CD8-positive, alpha-beta memory T cell (primary cell): ENCODE measurements at regions not wholly inside any gene's neighbourhood (a gene's known extent, or its start where the extent isn't known, plus 50 kb on each side); places are given as distances from the start of the nearest gene placed in this dataset.
A peak's percentile ranks its signal among the peaks of the same experiment; 100 is the strongest.

Source experiments
- CTCF ChIA-PET: fragments of 350-600 bp; sonication (Branson Sonifier 250); formaldehyde crosslinking; loops from one replicate; lab custom pipeline; 2021; ENCODE audit warnings: antibody characterized with exemption; lab: Charles Lee
- POLR2A ChIA-PET: fragments of 350-600 bp; sonication (Branson Sonifier 250); formaldehyde crosslinking; loops from one replicate; lab custom pipeline; 2021; ENCODE audit warnings: antibody characterized with exemption; lab: Charles Lee
- DNase-seq, 5 donors: peaks; one replicate each; pipeline versions ENCODE4 v3.0.0 to v3.0.0-alpha.2; 2020 to 2022; ENCODE audit warnings: mixed read lengths in 1 of 5
- H3K27ac ChIP-seq: one replicate; pipeline ENCODE4 v1.7.0; 2013; ENCODE audit warnings: low read depth, mild to moderate bottlenecking, low read length, moderate library complexity
- H3K27me3 ChIP-seq: 2 replicates; pipeline ENCODE4 v1.7.0; 2013; ENCODE audit warnings: low read length, mild to moderate bottlenecking; ENCODE audit not compliant: insufficient read depth, poor library complexity, severe bottlenecking
- H3K36me3 ChIP-seq: 2 replicates; pipeline ENCODE4 v1.7.0; 2013; ENCODE audit warnings: mild to moderate bottlenecking, low read length, moderate library complexity; ENCODE audit not compliant: insufficient read depth
- H3K4me1 ChIP-seq: 2 replicates; pipeline ENCODE4 v1.7.0; 2013; ENCODE audit warnings: mild to moderate bottlenecking, low read length, moderate library complexity; ENCODE audit not compliant: insufficient read depth
- H3K4me3 ChIP-seq: 2 replicates; pipeline ENCODE4 v1.7.0; 2013; ENCODE audit warnings: mild to moderate bottlenecking, low read length
- H3K9me3 ChIP-seq: 2 replicates; pipeline ENCODE4 v1.7.0; 2013; ENCODE audit warnings: mild to moderate bottlenecking, low read length
- H3K27ac Mint-ChIP-seq, 8 donors: one replicate each; pipeline ENCODE4 v1.8.0; 2020 to 2021; ENCODE audit warnings: mixed read lengths in 8 of 8, mild to moderate bottlenecking in 6 of 8, inconsistent platforms in 3 of 8, moderate library complexity in 3 of 8
- H3K27me3 Mint-ChIP-seq, 2 donors: one replicate each; pipeline ENCODE4 v1.8.0; 2020 to 2021; ENCODE audit warnings: mixed read lengths in 2 of 2, mild to moderate bottlenecking in 1 of 2, moderate library complexity in 1 of 2
- H3K36me3 Mint-ChIP-seq, 3 donors: one replicate each; pipeline ENCODE4 v1.8.0; 2020 to 2021; ENCODE audit warnings: mixed read lengths in 3 of 3, inconsistent platforms in 1 of 3, mild to moderate bottlenecking in 1 of 3
- H3K4me1 Mint-ChIP-seq, 3 donors: one replicate each; pipeline ENCODE4 v1.8.0; 2020 to 2021; ENCODE audit warnings: mixed read lengths in 3 of 3, inconsistent platforms in 1 of 3, mild to moderate bottlenecking in 1 of 3
- H3K4me3 Mint-ChIP-seq, 7 donors: one replicate each; pipeline ENCODE4 v1.8.0; 2020 to 2021; ENCODE audit warnings: mixed read lengths in 7 of 7, mild to moderate bottlenecking in 6 of 7, moderate library complexity in 4 of 7, inconsistent platforms in 2 of 7
- H3K9me3 Mint-ChIP-seq, 5 donors: one replicate each; pipeline ENCODE4 v1.8.0; 2020 to 2022; ENCODE audit warnings: mixed read lengths in 5 of 5, mild to moderate bottlenecking in 3 of 5, moderate library complexity in 2 of 5, inconsistent platforms in 1 of 5

DNA sequence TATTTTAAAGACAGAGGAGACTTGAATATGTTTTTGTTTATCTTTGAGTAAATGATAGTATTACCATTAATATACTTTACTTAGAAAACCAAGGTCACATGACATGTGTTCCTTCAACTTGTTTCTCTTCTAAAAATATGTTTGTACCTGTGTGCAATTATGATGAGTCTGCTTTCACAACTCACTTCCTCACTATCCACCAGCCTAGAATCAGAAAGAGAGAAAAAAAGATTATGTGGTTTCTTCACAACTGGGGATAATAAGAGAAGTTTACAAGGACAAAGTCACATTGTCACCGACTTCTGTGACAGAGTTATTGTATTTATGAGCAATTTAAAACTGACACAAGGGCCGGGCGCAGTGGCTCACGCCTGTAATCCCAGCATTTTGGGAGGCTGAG is 1112.1 kb downstream of the RPA4 start:
- H3K4me3 Mint-ChIP-seq = no peak overlapping the region
- no peak for DNase-seq
- no peak overlapping the region for H3K27ac ChIP-seq
- no peak overlapping the region for H3K27ac Mint-ChIP-seq
- CTCF ChIA-PET = no interaction called here
- H3K9me3 Mint-ChIP-seq = peaks cover 0 to 4% (median 0%) of the 10 kb centered on the region in 5 donors
- no peaks in the 10 kb centered on the region for H3K4me1 ChIP-seq
- H3K27me3 Mint-ChIP-seq = peaks cover 0 to 4% of the 10 kb centered on the region in 2 donors
- no peak overlapping the region for H3K4me3 ChIP-seq
- no peaks in the 10 kb centered on the region for H3K4me1 Mint-ChIP-seq
- no peaks in the 10 kb centered on the region for H3K36me3 Mint-ChIP-seq
- H3K27me3 ChIP-seq = no peaks in the 10 kb centered on the region
- POLR2A ChIA-PET = no interaction called here
- no peaks in the 10 kb centered on the region for H3K9me3 ChIP-seq
- H3K36me3 ChIP-seq = no peaks in the 10 kb centered on the region

DNA sequence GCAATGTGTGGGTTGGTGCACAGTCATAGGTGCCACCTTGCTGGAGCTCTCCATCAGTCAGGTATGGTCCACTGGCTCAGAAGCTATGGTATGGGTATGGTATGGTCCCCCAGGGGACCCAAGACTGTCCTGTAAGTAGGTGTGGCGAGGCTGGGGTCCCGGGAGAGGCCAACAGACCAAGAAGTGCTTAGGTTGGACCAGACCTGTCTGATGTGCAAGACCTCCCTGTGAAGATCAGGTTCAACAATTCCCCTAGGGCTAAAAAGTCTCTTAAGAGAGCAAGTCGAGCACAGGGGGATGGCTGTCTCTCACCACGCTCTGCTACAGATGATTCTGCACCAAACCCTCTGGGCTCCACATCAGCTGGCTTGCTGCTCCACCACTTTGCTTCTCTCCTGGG is 1145.0 kb downstream of the RPA4 start:
- H3K36me3 ChIP-seq = no peaks in the 10 kb centered on the region
- H3K4me1 ChIP-seq = no peaks in the 10 kb centered on the region
- Mint-ChIP-seq H3K27me3 (peaks cover 0 to 2% of the 10 kb centered on the region in 2 donors), H3K9me3 (peaks cover 0 to 8% (median 1%) of the 10 kb centered on the region in 5 donors), H3K4me3 (no peak overlapping the region), H3K36me3 (no peaks in the 10 kb centered on the region), H3K27ac (no peak overlapping the region), H3K4me1 (no peaks in the 10 kb centered on the region)
- no peaks in the 10 kb centered on the region for H3K27me3 ChIP-seq
- no peak for DNase-seq
- no peak overlapping the region for H3K4me3 ChIP-seq
- POLR2A ChIA-PET = no interaction called here
- no peak overlapping the region for H3K27ac ChIP-seq
- CTCF ChIA-PET = no interaction called here
- H3K9me3 ChIP-seq = no peaks in the 10 kb centered on the region

DNA sequence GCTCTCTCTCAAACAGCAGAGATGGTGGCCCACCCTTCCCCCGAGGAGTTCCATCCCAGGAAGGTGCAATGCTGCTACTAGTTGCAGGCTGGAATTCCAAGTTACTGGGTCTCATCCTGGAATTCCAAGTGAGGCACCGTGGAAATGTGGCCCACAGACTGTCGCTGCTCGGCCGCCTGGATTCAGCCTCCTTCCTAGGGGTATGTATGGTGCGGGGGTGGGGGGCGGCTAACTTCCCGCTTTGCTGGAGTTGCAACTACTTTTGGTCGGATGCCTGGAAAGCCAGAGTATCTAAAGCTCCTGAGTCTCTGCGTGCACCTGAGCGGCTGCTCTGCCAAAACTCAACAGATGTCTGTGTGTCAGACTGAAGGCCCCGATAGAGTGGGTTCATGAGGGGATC is 1146.2 kb downstream of the RPA4 start:
- peaks cover 0 to 2% of the 10 kb centered on the region in 2 donors for H3K27me3 Mint-ChIP-seq
- H3K27ac Mint-ChIP-seq = no peak overlapping the region
- Histone ChIP-seq H3K36me3 (no peaks in the 10 kb centered on the region), H3K9me3 (no peaks in the 10 kb centered on the region), H3K4me1 (no peaks in the 10 kb centered on the region), H3K4me3 (no peak overlapping the region), H3K27me3 (no peaks in the 10 kb centered on the region), H3K27ac (no peak overlapping the region)
- no peaks in the 10 kb centered on the region for H3K4me1 Mint-ChIP-seq
- H3K9me3 Mint-ChIP-seq = peaks cover 0 to 8% (median 2%) of the 10 kb centered on the region in 5 donors
- no peak for DNase-seq
- ChIA-PET POLR2A (no interaction called here), CTCF (no interaction called here)
- no peak overlapping the region for H3K4me3 Mint-ChIP-seq
- H3K36me3 Mint-ChIP-seq = no peaks in the 10 kb centered on the region

DNA sequence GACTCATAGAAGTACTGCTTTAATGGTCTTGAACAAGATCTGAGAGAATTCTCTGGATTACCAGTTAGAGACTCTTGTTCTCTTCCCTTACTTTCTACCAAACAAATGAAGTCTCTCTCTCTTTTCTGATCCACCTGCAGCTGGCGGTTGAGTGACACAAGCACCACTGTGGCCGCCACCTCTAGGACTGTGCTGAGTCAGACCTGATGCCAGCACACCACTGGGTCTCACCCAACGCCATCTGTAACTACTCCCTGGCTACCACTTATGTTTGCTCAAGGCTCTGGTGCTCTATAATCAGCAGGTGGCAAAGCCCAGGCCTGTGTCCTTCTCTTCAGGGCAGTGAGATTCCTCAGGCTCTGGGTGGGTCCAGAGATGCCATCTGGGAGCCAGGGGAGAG is 1173.5 kb downstream of the RPA4 start:
- no peak overlapping the region for H3K4me3 ChIP-seq
- no peak overlapping the region for H3K4me3 Mint-ChIP-seq
- H3K4me1 Mint-ChIP-seq = no peaks in the 10 kb centered on the region
- H3K9me3 ChIP-seq = no peaks in the 10 kb centered on the region
- no peaks in the 10 kb centered on the region for H3K36me3 ChIP-seq
- peaks cover 0 to 2% of the 10 kb centered on the region in 2 donors for H3K27me3 Mint-ChIP-seq
- DNase-seq = no peak
- H3K9me3 Mint-ChIP-seq = peaks cover 0 to 23% (median 7%) of the 10 kb centered on the region in 5 donors
- ChIA-PET POLR2A (no interaction called here), CTCF (no interaction called here)
- no peaks in the 10 kb centered on the region for H3K36me3 Mint-ChIP-seq
- no peaks in the 10 kb centered on the region for H3K27me3 ChIP-seq
- no peak overlapping the region for H3K27ac ChIP-seq
- no peaks in the 10 kb centered on the region for H3K4me1 ChIP-seq
- peak overlapping the region in 1 of 8 donors; percentile 10 for H3K27ac Mint-ChIP-seq

DNA sequence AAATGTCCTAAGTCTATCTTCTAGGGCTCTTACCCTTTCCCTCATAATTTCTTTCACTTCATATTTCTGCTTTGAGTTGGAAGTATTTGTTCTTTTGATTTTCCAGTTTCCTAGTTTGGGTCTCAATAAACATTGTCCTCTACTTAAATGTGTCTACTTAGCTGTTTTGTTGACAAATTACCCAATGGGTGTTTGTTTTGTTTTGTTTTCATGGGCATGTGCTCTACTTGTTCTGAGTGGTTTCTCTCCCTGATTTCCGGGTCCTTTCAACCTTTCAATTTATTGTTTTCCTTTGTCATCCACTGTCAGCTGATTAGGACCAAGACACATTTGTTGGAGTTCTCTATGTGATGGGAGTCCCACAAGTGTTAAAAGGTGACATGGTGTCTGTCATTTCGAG is 1181.4 kb downstream of the RPA4 start:
- ChIA-PET CTCF (no interaction called here), POLR2A (no interaction called here)
- H3K27me3 Mint-ChIP-seq = no peaks in the 10 kb centered on the region
- H3K9me3 ChIP-seq = no peaks in the 10 kb centered on the region
- H3K4me1 ChIP-seq = no peaks in the 10 kb centered on the region
- H3K36me3 ChIP-seq = no peaks in the 10 kb centered on the region
- H3K4me1 Mint-ChIP-seq = no peaks in the 10 kb centered on the region
- H3K27me3 ChIP-seq = no peaks in the 10 kb centered on the region
- no peak overlapping the region for H3K27ac ChIP-seq
- H3K27ac Mint-ChIP-seq = no peak overlapping the region
- no peak for DNase-seq
- no peak overlapping the region for H3K4me3 Mint-ChIP-seq
- H3K36me3 Mint-ChIP-seq = no peaks in the 10 kb centered on the region
- H3K9me3 Mint-ChIP-seq = peaks cover 0 to 5% (median 0%) of the 10 kb centered on the region in 5 donors
- no peak overlapping the region for H3K4me3 ChIP-seq

DNA sequence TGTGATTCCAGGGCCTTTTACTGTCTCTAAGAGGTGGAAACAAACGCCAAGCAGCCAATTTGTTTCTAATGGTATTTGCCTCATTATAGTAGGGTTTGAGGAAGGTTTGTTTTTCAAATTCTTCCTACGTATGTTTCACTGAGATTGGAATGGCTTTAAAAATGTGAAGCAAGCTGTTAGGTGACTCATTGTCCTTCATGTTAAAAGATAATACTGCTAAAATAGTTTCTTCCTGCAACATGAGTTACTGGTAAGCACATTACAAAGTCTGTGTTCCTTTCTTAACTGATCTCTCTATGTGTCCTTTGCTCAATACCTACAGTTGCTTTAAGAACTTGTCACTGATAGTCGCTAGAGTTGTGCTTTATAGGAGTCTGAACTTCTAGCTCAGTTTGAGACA is 1183.9 kb downstream of the RPA4 start:
- H3K4me1 ChIP-seq = no peaks in the 10 kb centered on the region
- no peaks in the 10 kb centered on the region for H3K36me3 Mint-ChIP-seq
- ChIA-PET POLR2A (no interaction called here), CTCF (no interaction called here)
- H3K27me3 ChIP-seq = no peaks in the 10 kb centered on the region
- no peak overlapping the region for H3K4me3 ChIP-seq
- no peak overlapping the region for H3K27ac ChIP-seq
- H3K9me3 Mint-ChIP-seq = no peaks in the 10 kb centered on the region
- no peaks in the 10 kb centered on the region for H3K27me3 Mint-ChIP-seq
- H3K36me3 ChIP-seq = no peaks in the 10 kb centered on the region
- H3K27ac Mint-ChIP-seq = no peak overlapping the region
- no peak for DNase-seq
- H3K4me1 Mint-ChIP-seq = no peaks in the 10 kb centered on the region
- H3K4me3 Mint-ChIP-seq = no peak overlapping the region
- no peaks in the 10 kb centered on the region for H3K9me3 ChIP-seq

DNA sequence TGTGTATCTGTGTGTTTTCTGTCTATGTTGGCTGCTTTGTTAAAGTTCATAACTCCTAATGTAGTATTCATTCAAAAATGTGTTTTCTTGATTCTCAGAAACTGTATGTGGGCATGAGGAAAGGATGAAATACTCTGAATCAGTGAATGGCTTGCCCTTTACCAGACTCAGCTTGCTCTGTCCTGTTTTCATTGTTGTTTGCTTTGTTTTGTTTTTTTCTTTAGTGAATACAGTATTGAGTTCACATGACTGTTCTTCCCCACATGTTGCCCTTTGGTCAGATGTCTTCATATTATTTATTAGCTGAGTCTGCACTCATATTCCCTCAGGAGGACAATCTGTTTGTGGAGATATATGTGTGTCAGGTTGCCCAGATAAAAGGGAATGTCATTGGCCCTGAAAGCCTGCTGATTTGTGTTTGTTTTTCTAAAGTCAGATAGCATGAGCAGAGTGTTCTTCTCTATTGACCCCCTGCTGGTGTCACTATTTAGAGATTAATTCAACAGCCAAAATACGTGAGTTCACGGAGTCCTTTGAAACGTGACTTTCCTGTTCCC is 1184.4 kb downstream of the RPA4 start:
- H3K27ac Mint-ChIP-seq = no peak overlapping the region
- no peaks in the 10 kb centered on the region for H3K36me3 Mint-ChIP-seq
- H3K36me3 ChIP-seq = no peaks in the 10 kb centered on the region
- no peaks in the 10 kb centered on the region for H3K27me3 Mint-ChIP-seq
- CTCF ChIA-PET = no interaction called here
- no peak overlapping the region for H3K4me3 ChIP-seq
- no peaks in the 10 kb centered on the region for H3K4me1 ChIP-seq
- DNase-seq = no peak
- no peaks in the 10 kb centered on the region for H3K27me3 ChIP-seq
- POLR2A ChIA-PET = no interaction called here
- H3K4me3 Mint-ChIP-seq = no peak overlapping the region
- H3K4me1 Mint-ChIP-seq = no peaks in the 10 kb centered on the region
- H3K9me3 Mint-ChIP-seq = no peaks in the 10 kb centered on the region
- no peak overlapping the region for H3K27ac ChIP-seq
- H3K9me3 ChIP-seq = no peaks in the 10 kb centered on the region

DNA sequence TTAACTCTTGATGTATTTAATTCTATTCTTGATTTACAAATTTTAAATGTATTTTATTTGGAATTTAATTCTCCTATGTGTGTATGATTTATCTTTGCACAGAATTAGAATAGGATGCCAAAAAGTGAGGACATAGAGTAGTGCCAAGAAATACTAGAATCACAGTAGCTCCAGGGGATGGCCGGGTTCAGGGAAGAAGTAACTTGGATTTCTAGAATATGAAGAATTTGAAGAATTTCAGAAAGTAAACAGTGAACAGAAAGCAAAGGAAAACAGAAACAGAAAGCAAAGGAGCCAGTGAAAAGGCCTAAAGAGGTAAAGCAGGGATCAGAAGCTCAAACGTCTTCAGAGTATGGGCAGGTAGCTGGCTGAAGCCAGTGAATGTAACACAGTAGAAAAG is 1187.6 kb downstream of the RPA4 start:
- H3K27me3 ChIP-seq = no peaks in the 10 kb centered on the region
- H3K4me1 Mint-ChIP-seq = no peaks in the 10 kb centered on the region
- POLR2A ChIA-PET = no interaction called here
- H3K36me3 Mint-ChIP-seq = no peaks in the 10 kb centered on the region
- no peaks in the 10 kb centered on the region for H3K4me1 ChIP-seq
- H3K36me3 ChIP-seq = no peaks in the 10 kb centered on the region
- H3K9me3 Mint-ChIP-seq = no peaks in the 10 kb centered on the region
- no peak overlapping the region for H3K4me3 ChIP-seq
- DNase-seq = no peak
- no peaks in the 10 kb centered on the region for H3K9me3 ChIP-seq
- CTCF ChIA-PET = no interaction called here
- H3K27me3 Mint-ChIP-seq = no peaks in the 10 kb centered on the region
- no peak overlapping the region for H3K27ac Mint-ChIP-seq
- no peak overlapping the region for H3K27ac ChIP-seq
- no peak overlapping the region for H3K4me3 Mint-ChIP-seq

DNA sequence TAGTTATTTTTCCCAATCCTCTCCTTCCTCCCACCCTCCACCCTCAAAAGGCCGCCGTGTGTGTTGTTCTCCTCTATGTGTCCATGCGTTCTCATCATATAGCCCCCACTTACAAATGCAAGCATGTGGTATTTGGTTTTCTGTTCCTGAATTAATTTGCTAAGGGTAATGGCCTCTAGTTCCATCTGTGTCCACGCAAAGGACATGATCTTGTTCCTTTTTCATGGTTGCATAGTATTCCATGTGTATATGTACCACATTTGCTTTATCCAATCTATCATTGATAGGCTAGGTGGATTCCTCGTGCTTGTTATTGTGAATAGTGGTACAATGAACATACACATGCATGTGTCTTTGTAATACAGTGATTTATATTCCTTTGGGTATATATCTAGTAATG is 1193.7 kb downstream of the RPA4 start:
- Histone ChIP-seq H3K27me3 (no peaks in the 10 kb centered on the region), H3K27ac (no peak overlapping the region), H3K4me3 (no peak overlapping the region), H3K36me3 (no peaks in the 10 kb centered on the region), H3K4me1 (no peaks in the 10 kb centered on the region), H3K9me3 (no peaks in the 10 kb centered on the region)
- Mint-ChIP-seq H3K4me3 (no peak overlapping the region), H3K4me1 (no peaks in the 10 kb centered on the region), H3K27me3 (no peaks in the 10 kb centered on the region), H3K27ac (no peak overlapping the region), H3K36me3 (no peaks in the 10 kb centered on the region), H3K9me3 (peaks cover 0 to 3% (median 2%) of the 10 kb centered on the region in 5 donors)
- no peak for DNase-seq
- POLR2A ChIA-PET = no interaction called here
- CTCF ChIA-PET = no interaction called here
